IMR-90 (cell line): ENCODE measurements at regions not wholly inside any gene's neighbourhood (a gene's known extent, or its start where the extent isn't known, plus 50 kb on each side); places are given as distances from the start of the nearest gene placed in this dataset.

Source experiments
- ATAC-seq: fragments of 200-7000 bp; cut with Tn5 transposase; 2 replicates; pipeline ENCODE4 v1.9.1; 2020; ENCODE audit warnings: low read depth, mild to moderate bottlenecking, moderate library complexity
- BruUV-seq: library from RNA; stranded (reverse); fragments of 400-500 nt; replicated peaks from 2 replicates; lab custom pipeline; 2021; lab: Mats Ljungman, UMichigan
- CTCF ChIA-PET: fragments of 300-600 bp; formaldehyde crosslinking; extraction: SDS; loops from one replicate; lab custom pipeline; 2021; ENCODE audit warnings: antibody characterized with exemption; lab: Yijun Ruan, JAX
- POLR2A ChIA-PET: fragments of 300-600 bp; sonication (Branson Sonifier 250); formaldehyde crosslinking; loops from one replicate; lab custom pipeline; 2022; ENCODE audit warnings: antibody characterized with exemption; ENCODE audit not compliant: unreplicated experiment; lab: Charles Lee
- DNase-seq: peaks from one replicate; pipeline ENCODE4 v3.0.0; 2013
- H2AFZ ChIP-seq: replicated peaks from 2 replicates; pipeline ENCODE3; 2013; ENCODE audit warnings: low read length, mild to moderate bottlenecking; ENCODE audit not compliant: poor library complexity
- H2AK5ac ChIP-seq: 2 replicates; pipeline ENCODE4 v1.6.1; 2013; ENCODE audit warnings: low read depth, low read length, inconsistent platforms
- H2AK9ac ChIP-seq: replicated peaks from 2 replicates; pipeline ENCODE3; 2013; ENCODE audit warnings: mild to moderate bottlenecking, low read depth, low read length, moderate library complexity; ENCODE audit not compliant: poor library complexity
- H2BK120ac ChIP-seq: 2 replicates; pipeline ENCODE4 v1.6.1; 2013; ENCODE audit warnings: low read depth, low read length, inconsistent platforms
- H2BK15ac ChIP-seq: 3 replicates; pipeline ENCODE4 v1.6.1; 2013; ENCODE audit warnings: low read depth, low read length, inconsistent platforms
- H2BK20ac ChIP-seq: 2 replicates; pipeline ENCODE4 v1.6.1; 2013; ENCODE audit warnings: low read depth, mild to moderate bottlenecking, inconsistent platforms, low read length, moderate library complexity
- H2BK5ac ChIP-seq: 2 replicates; pipeline ENCODE4 v1.6.1; 2013; ENCODE audit warnings: mild to moderate bottlenecking, low read depth, low read length, inconsistent platforms; ENCODE audit not compliant: poor library complexity, severe bottlenecking
- H3K14ac ChIP-seq: replicated peaks from 2 replicates; pipeline ENCODE4 v1.6.1; 2013; ENCODE audit warnings: low read depth, low read length, inconsistent platforms
- H3K18ac ChIP-seq: 2 replicates; pipeline ENCODE4 v1.6.1; 2013; ENCODE audit warnings: low read depth, low read length, control low read depth
- H3K23ac ChIP-seq: 2 replicates; pipeline ENCODE4 v1.6.1; 2013; ENCODE audit warnings: low read depth, low read length, inconsistent platforms
- H3K27ac ChIP-seq: 2 replicates; pipeline ENCODE4 v1.5.1; 2013; ENCODE audit warnings: mild to moderate bottlenecking, control low read depth, low read length; ENCODE audit not compliant: insufficient read depth
- H3K27me3 ChIP-seq: 2 replicates; pipeline ENCODE4 v1.6.1; 2013; ENCODE audit warnings: low read length; ENCODE audit not compliant: control insufficient read depth, insufficient read depth
- H3K36me3 ChIP-seq: 2 replicates; pipeline ENCODE4 v1.6.1; 2013; ENCODE audit warnings: low read length, mixed read lengths; ENCODE audit not compliant: control insufficient read depth, insufficient read depth
- H3K4ac ChIP-seq: 2 replicates; pipeline ENCODE4 v1.6.1; 2013; ENCODE audit warnings: low read depth, low read length, inconsistent platforms
- H3K4me1 ChIP-seq: 2 replicates; pipeline ENCODE4 v1.6.1; 2013; ENCODE audit warnings: low read length, mixed read lengths; ENCODE audit not compliant: control insufficient read depth, insufficient read depth
- H3K4me2 ChIP-seq: 2 replicates; pipeline ENCODE4 v1.6.1; 2013; ENCODE audit warnings: low read depth, mild to moderate bottlenecking, control low read depth, low read length, moderate library complexity
- H3K4me3 ChIP-seq: 2 replicates; pipeline ENCODE4 v1.5.1; 2013; ENCODE audit warnings: low read depth, mild to moderate bottlenecking, control low read depth, low read length, moderate library complexity; ENCODE audit not compliant: insufficient read depth
- H3K56ac ChIP-seq: 2 replicates; pipeline ENCODE4 v1.6.1; 2013; ENCODE audit warnings: low read length, inconsistent platforms; ENCODE audit not compliant: insufficient read depth; ENCODE audit errors: extremely low read depth
- H3K79me1 ChIP-seq, 2 experiments: 2 replicates each; pipeline ENCODE4 v1.6.1; 2013; ENCODE audit warnings: low read length in 2 of 2, inconsistent platforms in 1 of 2, low read depth in 1 of 2
- H3K9ac ChIP-seq: 2 replicates; pipeline ENCODE4 v1.6.1; 2013; ENCODE audit warnings: low read depth, low read length, control low read depth
- H3K9me1 ChIP-seq: 2 replicates; pipeline ENCODE4 v1.6.1; 2013; ENCODE audit warnings: low read length, inconsistent platforms; ENCODE audit not compliant: insufficient read depth
- H3K9me3 ChIP-seq: 2 replicates; pipeline ENCODE4 v1.6.1; 2013; ENCODE audit warnings: low read length; ENCODE audit not compliant: control insufficient read depth, insufficient read depth
- H4K20me1 ChIP-seq: 2 replicates; pipeline ENCODE4 v1.6.1; 2013; ENCODE audit warnings: low read length, inconsistent platforms; ENCODE audit not compliant: insufficient read depth
- H4K5ac ChIP-seq: 2 replicates; pipeline ENCODE4 v1.6.1; 2013; ENCODE audit warnings: mild to moderate bottlenecking, low read depth, low read length, control low read depth
- H4K8ac ChIP-seq, 2 experiments: 2 replicates each; pipeline ENCODE4 v1.6.1; 2013; ENCODE audit warnings: low read depth in 2 of 2, low read length in 2 of 2, control low read depth in 1 of 2, inconsistent platforms in 1 of 2
- H4K91ac ChIP-seq: 2 replicates; pipeline ENCODE4 v1.6.1; 2013; ENCODE audit warnings: low read depth, low read length, inconsistent platforms; ENCODE audit not compliant: insufficient read depth
- FOS ChIP-seq: fragments of 150-350 bp; IDR thresholded peaks from 2 replicates; pipeline ENCODE4 v1.6.1; 2016; ENCODE audit warnings: low read depth, low read length
- MAFK ChIP-seq: IDR thresholded peaks from 2 replicates; pipeline ENCODE4 v1.6.1; 2012; ENCODE audit warnings: low read depth, low read length, improper control_type of control experiment
- MAZ ChIP-seq: IDR thresholded peaks from 2 replicates; pipeline ENCODE4 v1.6.1; 2012; ENCODE audit warnings: low read depth, mild to moderate bottlenecking, low read length, improper control_type of control experiment, moderate library complexity, borderline replicate concordance
- MXI1 ChIP-seq: IDR thresholded peaks from 2 replicates; pipeline ENCODE4 v1.6.1; 2012; ENCODE audit warnings: low read depth, mild to moderate bottlenecking, low read length, moderate library complexity, borderline replicate concordance
- NFE2L2 ChIP-seq: fragments of 150-350 bp; IDR thresholded peaks from 2 replicates; pipeline ENCODE4 v1.6.1; 2016; ENCODE audit warnings: low read depth, mild to moderate bottlenecking, low read length
- POLR2A ChIP-seq: IDR thresholded peaks from 2 replicates; pipeline ENCODE4 v1.6.1; 2012; ENCODE audit warnings: mild to moderate bottlenecking, low read depth, low read length
- RAD21 ChIP-seq: IDR thresholded peaks from 2 replicates; pipeline ENCODE4 v1.6.1; 2012; ENCODE audit warnings: low read length, improper control_type of control experiment
- WGBS, 2 experiments: methylation state at CpG; one replicate each; pipeline versions ENCODE4 v1.1.5 to v1.1.7; 2013; ENCODE audit warnings: missing lambda C conversion rate in 2 of 2; ENCODE audit not compliant: insufficient read length in 1 of 2; ENCODE audit errors: extremely low coverage in 2 of 2; 5-methylcytosine and 5-hydroxymethylcytosine counted together
- dilution Hi-C: fragments of 300-500 bp; cut with HindIII; formaldehyde crosslinking; loops from one replicate; pipeline ENCODE4 v1.14.3; 2018; ENCODE audit warnings: low sequenced_read_pairs; ENCODE audit not compliant: unreplicated experiment
- in situ Hi-C: fragments of 300-500 bp; cut with MboI; formaldehyde crosslinking; loops from 3 replicates; pipeline ENCODE4 v1.14.3; 2019; ENCODE audit warnings: low sequenced_read_pairs, inconsistent platforms, mixed read lengths
- intact Hi-C: fragments of 100-400 bp; cut with micrococcal nuclease; formaldehyde crosslinking; loops from 2 replicates; pipeline ENCODE4 v1.10.0; 2022
- TF ChIP-seq, protein P1 (sequence below): conservative IDR thresholded peaks from 2 replicates; pipeline ENCODE4 v1.5.1; 2012; ENCODE audit warnings: mild to moderate bottlenecking, low read depth, low read length, improper control_type of control experiment

DNA sequence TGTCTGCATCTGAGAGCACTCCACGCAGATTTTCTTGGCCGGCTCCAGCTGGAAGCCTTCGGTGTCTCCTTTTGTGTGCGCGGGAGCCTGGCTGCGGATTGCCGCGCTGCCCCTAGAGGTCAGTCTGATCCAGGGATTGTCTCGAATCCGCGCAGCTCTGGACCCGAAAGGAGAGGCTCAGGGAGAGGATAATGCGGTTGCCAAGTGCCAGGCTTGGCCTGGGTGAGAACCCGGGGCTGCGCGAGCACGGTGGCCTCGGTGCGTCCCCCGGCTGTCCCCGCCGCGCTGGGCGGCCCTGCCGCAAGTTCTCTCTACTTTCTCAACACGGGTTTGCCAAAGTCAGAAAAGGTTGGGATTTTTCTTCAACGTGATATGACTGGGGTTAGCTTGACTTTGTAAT, 140.9 kb downstream of the ADCYAP1R1 start:
- no peaks in the 10 kb centered on the region for H3K9me1 ChIP-seq
- no TSS peak for BruUV-seq
- H3K79me1 ChIP-seq = no peaks in the 10 kb centered on the region
- no peak overlapping the region for H2BK20ac ChIP-seq
- no peak overlapping the region for H3K14ac ChIP-seq
- no peaks in the 10 kb centered on the region for H4K20me1 ChIP-seq
- no peak overlapping the region for H2BK120ac ChIP-seq
- no peak overlapping the region for H2AK9ac ChIP-seq
- H3K4me3 ChIP-seq = no peak overlapping the region
- no peak overlapping the region for H3K4me2 ChIP-seq
- H2AK5ac ChIP-seq = no peak overlapping the region
- H2BK5ac ChIP-seq = no peak overlapping the region
- CTCF ChIA-PET = interaction anchor here (0.6 to 1.3 kb wide), 5 partner anchors 11 to 170 kb away, joined by 3 to 4 read pairs (median 3); no protein-coding TSS in a partner anchor
- DNase-seq = peak; percentile 16
- POLR2A ChIA-PET = no interaction called here
- H3K27ac ChIP-seq = no peak overlapping the region
- in situ Hi-C loops (no loop called here), intact Hi-C loops (loop anchor here (1.0 to 5.0 kb wide), 3 partner anchors 210 to 544 kb away; no protein-coding TSS in a partner anchor), dilution Hi-C loops (no loop called here)
- TF ChIP-seq, protein P1, sequence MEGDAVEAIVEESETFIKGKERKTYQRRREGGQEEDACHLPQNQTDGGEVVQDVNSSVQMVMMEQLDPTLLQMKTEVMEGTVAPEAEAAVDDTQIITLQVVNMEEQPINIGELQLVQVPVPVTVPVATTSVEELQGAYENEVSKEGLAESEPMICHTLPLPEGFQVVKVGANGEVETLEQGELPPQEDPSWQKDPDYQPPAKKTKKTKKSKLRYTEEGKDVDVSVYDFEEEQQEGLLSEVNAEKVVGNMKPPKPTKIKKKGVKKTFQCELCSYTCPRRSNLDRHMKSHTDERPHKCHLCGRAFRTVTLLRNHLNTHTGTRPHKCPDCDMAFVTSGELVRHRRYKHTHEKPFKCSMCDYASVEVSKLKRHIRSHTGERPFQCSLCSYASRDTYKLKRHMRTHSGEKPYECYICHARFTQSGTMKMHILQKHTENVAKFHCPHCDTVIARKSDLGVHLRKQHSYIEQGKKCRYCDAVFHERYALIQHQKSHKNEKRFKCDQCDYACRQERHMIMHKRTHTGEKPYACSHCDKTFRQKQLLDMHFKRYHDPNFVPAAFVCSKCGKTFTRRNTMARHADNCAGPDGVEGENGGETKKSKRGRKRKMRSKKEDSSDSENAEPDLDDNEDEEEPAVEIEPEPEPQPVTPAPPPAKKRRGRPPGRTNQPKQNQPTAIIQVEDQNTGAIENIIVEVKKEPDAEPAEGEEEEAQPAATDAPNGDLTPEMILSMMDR = peak; percentile 50
- TF ChIP-seq POLR2A (no peak), MXI1 (no peak), MAFK (no peak), RAD21 (peak; percentile 48), FOS (no peak), NFE2L2 (no peak), MAZ (no peak)
- no peak overlapping the region for H4K5ac ChIP-seq
- no peak overlapping the region for H3K23ac ChIP-seq
- no peaks in the 10 kb centered on the region for H3K36me3 ChIP-seq
- no peak overlapping the region for H4K91ac ChIP-seq
- peak overlapping the region; percentile 69 for H2AFZ ChIP-seq
- no peaks in the 10 kb centered on the region for H3K4me1 ChIP-seq
- peak; percentile 99 for ATAC-seq
- H3K9me3 ChIP-seq = 0 out of 2 replicates have a peak, but pooled peaks cover 1% of the 10 kb centered on the region
- no peak overlapping the region for H3K18ac ChIP-seq
- WGBS, 2 experiments = 0% methylated on average over 6 of the region's 27 CpGs; no CpG with 5 or more reads in 1 of the 2 experiments
- H2BK15ac ChIP-seq = no peak overlapping the region
- H3K56ac ChIP-seq = no peak overlapping the region
- no peak overlapping the region for H4K8ac ChIP-seq
- H3K27me3 ChIP-seq = no peaks in the 10 kb centered on the region
- H3K9ac ChIP-seq = no peak overlapping the region
- H3K4ac ChIP-seq = no peak overlapping the region
